ENCODE measurements at regions not wholly inside any gene's neighbourhood (a gene's known extent, or its start where the extent isn't known, plus 50 kb on each side); places are given as distances from the start of the nearest gene placed in this dataset.

DNA sequence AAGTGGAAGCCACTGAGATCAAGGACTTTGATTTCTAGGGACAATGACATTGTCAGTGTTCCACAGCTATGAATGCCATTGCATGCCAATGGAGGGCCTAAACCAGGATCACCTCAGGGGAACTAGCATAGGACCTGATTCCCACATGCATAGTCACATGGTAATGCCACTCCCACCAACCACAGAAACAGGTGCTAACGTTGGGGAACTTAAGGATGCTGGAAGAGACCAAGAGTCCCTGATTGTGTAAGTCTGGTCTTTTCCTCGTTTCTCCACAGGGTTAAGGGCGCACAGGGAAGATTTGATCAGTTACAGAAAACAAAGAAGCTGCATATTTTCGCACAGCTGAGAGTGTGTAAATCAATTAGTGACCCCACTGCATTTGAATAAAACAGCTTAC is 59.4 kb upstream of the CD44 start:
- TF ChIP-seq, protein P1, sequence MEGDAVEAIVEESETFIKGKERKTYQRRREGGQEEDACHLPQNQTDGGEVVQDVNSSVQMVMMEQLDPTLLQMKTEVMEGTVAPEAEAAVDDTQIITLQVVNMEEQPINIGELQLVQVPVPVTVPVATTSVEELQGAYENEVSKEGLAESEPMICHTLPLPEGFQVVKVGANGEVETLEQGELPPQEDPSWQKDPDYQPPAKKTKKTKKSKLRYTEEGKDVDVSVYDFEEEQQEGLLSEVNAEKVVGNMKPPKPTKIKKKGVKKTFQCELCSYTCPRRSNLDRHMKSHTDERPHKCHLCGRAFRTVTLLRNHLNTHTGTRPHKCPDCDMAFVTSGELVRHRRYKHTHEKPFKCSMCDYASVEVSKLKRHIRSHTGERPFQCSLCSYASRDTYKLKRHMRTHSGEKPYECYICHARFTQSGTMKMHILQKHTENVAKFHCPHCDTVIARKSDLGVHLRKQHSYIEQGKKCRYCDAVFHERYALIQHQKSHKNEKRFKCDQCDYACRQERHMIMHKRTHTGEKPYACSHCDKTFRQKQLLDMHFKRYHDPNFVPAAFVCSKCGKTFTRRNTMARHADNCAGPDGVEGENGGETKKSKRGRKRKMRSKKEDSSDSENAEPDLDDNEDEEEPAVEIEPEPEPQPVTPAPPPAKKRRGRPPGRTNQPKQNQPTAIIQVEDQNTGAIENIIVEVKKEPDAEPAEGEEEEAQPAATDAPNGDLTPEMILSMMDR (conservative IDR thresholded peaks at IDR 0.05 in 1 of 2, IDR thresholded peaks at IDR 0.05 in 1 of 2; ENCODE audit: extremely low read depth in 1 of 2, insufficient read depth in 1 of 2, low read depth in 1 of 2, low read length in 2 of 2) = no peak
- no peak for TF ChIP-seq EZH2 (IDR thresholded peaks at IDR 0.05; ENCODE audit: borderline replicate concordance, low read length)
